Right lung (tissue), 2 donors: ENCODE measurements at regions not wholly inside any gene's neighbourhood (a gene's known extent, or its start where the extent isn't known, plus 50 kb on each side); places are given as distances from the start of the nearest gene placed in this dataset.

Experiments
- DNase-seq, 2 donors: peaks; one replicate each; pipeline ENCODE4 v3.0.0-alpha.2; 2013

DNA sequence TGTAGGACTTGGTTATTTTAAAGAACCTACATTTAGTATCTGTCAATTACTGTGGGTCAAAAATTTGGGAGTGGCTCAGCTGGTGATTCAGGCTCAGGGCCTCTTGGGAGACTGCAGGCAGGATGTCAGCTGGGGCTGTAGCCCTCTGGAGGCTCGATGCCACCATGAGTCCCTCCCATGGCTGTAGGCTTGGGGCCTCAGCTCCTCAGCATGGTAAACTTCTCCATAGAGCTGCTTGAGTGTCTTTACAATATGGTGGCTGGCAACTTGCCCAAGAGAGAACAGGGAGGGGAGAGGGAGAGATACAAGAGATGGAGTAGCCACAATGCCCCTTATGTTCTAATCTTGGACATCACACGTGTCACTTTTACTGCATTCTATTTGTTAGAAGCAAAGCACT, 470.4 kb downstream of the CDH26 start:
- no peak for DNase-seq

DNA sequence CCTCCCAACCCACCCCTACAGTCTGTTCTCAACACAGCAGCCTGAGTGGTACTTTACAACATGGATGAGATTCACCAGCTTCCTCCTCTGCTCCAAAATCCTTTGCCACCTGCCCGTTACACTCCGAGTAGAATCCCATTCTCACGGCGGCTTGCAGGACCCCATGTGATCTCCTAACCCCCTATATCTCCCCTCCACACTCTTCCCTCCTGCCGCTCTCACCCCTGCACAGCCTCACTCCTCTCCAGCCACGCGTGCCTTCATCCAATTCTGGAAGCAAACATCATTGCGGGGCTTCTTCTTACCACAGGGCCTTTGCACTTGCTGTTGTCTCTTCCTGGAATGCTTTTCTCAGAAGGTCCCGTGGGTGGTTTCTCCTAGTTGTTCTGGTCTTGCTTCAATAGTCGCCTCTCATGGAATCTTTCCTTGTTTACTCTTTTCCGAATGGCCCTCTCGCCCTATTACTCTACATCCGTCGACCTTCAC, 472.3 kb downstream of the CDH26 start:
- DNase-seq = no peak

DNA sequence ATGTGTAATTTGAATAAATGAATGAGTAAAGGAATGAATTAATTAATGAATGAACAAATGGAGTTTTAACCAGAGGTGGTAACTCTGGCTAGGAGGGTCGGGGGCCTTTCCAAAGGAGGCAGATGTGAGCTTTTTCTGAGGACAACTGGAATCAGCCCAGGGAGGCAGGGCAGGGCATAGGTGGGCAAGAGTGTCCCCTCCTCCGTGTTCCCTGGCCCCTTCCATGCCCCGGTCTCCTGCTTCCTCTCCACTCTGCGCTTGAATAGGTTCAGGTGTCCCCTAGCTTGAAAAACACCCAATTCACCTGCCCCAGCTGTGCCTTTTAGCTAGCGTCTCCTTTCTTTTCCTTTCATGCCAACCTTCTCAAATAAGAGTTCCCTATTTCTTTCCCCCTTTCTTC, 473.1 kb downstream of the CDH26 start:
- DNase-seq = no peak

DNA sequence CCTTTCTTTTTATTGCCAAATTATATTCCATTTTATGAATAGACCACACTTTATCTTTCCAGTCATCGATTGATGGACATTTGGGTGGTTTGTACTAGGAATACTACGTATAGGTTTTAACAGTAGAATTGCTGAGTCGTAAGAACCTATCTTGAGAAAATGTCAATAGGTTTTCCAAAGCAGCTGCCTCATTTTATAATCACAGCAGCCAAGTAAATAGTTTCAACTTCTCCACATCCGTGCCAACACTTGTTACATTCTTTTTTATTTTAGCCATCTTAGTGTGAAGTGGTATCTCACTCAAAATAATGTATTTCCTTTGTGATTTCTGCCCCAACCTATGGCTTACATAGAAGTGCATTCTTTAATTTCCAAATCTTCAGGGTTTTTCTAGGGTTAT, 479.2 kb downstream of the CDH26 start:
- no peak for DNase-seq

DNA sequence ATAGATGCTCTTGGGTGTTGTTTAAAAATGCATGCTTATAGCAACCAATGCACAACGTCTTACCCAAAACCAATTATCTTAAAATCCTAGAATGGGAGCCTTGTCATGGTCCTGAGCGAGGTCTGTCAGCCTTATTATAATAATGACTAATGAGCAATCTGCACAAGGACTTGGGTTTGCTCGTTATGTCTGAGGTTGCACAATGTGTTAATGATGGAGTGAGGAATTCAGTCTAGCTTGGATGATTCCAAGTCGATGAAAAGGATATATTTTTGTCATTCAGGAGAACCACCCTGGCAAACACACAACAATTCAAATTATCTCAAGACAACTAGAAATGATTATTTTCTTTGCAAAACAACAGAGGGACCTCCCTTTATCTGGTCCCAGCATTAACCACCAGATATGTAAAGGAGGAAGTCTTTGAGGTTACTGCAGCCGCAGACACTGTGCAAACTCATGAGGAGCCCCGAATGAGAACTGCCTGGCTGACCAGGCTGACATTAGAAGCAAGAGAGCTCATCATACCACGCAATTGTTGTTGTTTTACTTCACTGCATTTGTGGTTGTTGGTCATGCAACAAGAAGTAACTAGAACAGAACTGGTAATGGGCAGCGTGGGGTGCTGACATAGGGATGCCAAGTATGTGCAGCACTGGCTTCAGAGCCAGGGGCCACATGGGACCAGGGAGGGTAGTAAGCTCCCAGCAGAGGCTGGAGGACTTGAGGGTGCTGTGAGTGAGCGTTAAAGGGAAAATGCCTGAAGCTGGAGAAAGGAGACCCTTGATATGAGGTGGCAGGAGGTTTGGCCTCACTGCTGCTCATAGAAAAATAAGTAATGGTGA, 488.3 kb downstream of the CDH26 start:
- DNase-seq = no peak

DNA sequence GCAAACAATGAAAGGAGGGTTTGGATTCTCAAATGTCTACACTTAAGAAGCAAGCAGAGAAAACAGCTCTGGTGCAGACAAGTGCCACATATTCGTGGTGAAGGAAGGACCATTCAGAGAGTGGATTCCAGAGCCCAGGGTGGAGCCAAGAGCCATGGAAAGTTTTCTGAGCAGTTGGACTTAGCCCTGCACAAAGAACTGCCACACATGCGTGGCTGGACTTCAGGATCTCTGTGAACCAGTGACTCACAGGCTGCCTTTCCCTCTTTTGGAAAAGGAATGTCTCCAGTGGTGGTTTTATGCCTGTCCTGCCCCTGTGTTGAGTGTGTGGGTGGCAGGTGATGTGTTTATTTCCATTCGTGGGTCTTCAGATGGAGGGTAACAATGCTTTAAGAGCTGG, 489.5 kb downstream of the CDH26 start:
- DNase-seq = no peak

DNA sequence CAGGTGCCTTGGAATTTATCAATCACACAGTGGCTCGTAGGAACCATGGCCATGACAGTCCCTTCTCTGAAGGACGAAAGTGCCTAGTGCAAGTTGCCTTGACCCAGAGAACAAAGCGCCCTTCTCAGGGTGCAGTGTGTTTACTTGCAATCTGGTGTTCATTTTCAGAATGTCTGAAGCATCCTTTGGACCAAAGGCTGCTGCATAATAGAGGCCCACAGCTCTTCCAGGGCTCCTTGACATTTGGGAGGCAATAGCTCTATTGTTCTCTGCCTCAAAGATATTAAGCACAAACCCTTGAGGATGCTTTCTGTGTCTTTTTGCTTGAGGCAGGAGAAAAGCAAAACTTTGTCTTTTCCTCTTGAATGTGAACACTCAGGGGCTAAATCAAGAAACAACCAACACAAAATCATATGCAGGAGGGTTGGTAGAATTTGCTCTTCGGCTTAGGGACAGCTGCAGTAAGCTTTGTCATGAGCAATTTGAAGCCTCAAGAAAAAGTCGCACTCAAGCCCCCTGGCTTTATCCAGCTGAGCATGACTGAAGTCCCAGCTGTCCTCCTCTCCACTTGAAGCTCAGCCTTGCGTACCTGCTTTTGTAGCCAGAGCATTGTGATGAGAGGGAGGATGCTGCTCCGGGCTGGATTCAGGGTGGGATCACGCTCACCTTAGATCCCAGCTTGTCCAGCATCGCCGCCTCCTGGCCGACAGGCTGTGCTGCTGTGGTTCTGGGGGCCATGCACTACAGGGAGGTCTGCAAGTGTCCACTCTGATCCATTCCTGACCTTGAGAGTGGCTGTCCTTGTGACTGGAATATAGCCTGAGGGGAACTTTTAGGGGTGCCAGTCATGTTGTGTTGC, 495.4 kb downstream of the CDH26 start:
- no peak for DNase-seq

DNA sequence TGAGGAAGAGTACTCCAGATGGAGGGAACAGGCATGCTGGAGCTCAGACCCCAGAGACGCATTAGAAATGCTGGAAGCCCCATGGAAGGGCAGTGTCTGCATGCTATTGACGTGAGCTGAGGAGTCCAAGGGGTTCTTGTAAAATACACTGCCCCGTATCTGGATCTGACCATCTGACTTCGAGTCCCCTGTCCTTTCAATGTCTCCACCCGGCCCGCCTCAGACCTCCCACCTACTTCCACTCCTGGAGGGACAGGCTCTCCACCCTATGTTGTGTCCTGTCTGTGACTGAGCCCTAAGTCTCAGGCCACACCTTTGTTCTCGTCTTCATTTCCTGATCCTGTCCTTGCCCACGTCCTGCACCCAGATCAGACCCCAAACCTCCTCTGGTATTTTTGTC, 496.3 kb downstream of the CDH26 start:
- no peak for DNase-seq

DNA sequence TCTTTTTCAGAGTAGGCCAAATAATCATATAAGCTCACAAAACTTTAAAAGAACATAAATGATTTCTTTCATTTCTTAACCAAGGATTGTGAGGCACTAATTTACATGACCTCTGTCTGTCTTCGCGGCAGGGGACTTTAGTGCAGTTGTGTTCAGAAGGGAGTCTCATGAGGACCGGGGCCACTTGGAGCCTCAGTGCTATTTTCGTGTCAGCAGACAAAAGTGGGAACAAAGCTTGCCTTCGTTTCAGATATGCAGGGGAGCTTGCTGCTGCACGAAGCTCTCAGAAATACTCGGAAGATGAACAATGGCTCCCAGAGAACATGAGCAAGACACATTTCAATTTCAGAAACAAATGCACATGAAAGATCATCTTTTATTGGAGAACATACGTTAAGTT, 497.0 kb downstream of the CDH26 start:
- DNase-seq = no peak

DNA sequence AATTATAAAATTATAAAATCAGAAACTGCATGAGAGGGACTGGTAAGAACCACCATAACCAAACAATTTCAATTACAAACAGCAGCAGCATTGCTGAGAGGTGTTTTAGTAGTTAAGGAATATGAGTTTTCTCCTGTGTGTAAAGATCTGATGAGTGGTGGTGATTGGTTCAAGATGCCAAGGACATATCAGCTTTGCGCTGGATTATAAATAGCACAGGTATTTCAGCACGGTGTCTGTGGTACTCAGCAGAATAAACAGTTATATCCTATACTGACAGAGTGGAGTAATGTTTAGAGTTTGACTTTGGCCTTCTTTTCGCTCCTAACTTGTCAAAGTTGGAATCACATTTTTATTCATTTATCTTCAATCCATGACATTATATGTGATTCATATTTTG, 501.0 kb downstream of the CDH26 start:
- no peak for DNase-seq

DNA sequence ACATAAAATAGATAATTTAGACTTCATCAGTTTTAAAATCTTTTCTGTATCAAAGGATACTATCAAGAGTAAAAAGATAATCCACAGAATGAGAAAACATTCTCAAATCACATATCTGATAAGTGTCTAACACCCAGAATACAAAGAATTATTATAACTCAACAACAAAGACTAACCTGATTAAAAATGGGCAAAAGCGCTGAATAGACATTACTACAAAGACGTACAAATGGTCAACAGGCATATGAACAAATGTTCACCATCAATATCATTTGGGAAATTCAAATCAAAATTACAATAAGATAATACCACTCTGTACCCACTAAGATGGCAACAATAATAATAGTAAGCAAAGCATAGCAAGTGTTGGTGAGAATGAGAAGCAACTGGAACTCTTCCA, 503.8 kb downstream of the CDH26 start:
- no peak for DNase-seq

DNA sequence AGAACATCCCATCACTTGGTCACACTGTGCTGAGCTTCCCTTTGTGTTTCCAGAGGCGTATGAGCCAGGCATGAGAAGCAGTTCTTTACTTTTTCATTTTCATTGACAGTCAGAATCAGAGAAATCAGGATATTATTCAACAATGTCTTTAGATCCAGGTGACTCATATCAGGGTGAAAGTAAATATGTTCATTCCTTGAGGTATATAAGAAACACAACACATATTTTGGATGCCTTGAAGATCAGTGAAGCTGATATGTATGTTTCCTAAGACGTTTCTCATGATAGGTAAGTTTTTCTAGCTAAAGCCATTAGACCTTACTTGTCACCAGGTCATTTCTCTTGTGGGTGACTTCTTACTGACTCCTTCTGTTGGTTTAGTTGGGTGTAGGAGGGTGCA, 505.6 kb downstream of the CDH26 start:
- no peak for DNase-seq

DNA sequence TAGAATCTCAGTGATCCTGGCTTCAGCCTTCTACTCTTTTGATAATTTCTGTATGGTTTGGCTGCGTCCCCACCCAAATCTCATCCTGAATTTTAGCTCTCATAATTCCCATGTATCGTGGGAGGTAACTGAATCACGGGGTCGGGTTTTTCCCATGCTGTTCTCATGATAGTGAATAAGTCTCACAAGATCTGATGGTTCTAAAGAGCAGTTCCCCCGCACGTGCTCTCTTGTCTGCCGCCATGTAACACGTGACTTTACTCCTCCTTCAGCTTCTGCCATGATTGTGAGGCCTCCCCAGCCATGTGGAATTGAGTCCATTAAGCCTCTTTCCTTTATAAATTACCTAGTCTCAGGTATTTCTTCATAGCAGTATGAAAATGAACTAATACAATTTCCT, 507.2 kb downstream of the CDH26 start:
- no peak for DNase-seq

DNA sequence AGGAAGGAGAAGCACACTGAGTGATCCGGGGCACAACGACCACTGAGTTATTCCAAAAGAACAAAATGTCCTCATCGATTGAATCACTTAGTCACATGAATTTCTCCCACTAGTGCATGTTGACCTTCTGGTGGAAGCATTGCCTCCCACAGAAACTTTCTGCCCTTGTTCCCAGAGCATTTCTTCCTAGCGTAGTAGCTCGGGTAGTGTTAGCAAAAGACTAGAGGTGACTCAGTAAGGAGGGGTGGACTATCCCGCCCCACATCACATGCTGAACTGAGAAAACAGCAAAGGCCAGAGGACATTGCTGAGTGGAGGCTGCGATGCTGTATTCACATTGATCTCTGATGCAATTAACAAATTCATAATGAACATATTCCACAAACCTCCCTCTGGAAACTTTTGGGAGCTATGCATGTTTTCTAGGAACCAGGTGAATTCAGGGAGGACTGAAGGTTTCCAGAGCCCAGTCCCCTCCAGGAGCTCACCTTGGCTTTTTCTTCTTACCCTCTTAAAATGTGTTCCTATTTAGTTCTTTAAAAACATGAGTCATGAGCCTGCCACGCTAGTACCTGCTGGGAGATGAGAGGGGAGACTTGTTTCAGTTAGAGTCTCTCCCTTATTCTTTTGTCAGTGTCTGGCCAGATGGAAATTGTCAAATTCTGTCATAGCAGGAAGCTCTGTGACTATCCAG, 507.9 kb downstream of the CDH26 start:
- DNase-seq = no peak

DNA sequence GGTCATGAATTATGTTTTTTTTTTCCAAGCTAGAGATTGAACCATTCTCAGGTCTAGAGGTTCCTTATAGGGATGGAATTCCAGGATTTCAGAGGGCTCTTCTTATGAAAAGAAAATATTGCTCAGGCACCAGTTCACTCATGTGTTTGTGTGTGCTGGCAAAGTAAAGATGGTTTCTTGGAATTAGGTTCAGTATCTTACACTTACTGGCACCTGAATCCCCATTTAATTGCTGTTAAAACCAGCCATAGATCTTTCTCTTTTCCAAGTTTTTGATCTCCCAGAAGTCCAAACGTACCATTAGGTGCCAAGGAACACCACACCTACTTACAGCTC, 508.4 kb downstream of the CDH26 start:
- no peak for DNase-seq

DNA sequence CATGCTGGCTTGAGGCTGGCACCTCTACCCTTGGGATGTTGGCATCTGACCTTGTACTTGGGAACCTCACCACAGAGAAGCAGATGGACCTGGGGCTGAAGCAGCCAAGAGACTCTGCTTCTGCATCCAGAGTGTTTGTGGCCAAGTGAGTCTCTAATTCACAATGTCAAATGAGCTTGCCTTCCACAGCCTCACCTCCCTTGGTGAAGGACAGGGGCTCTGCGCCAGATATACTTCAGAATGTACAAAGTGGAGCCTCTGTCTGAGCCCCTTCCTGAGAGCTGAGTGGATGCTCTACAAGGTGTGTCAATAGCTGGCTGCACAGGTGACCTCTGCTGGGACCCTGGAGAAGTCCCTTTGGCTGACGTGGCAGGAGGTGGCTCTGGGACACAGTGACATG, 508.9 kb downstream of the CDH26 start:
- DNase-seq = no peak

DNA sequence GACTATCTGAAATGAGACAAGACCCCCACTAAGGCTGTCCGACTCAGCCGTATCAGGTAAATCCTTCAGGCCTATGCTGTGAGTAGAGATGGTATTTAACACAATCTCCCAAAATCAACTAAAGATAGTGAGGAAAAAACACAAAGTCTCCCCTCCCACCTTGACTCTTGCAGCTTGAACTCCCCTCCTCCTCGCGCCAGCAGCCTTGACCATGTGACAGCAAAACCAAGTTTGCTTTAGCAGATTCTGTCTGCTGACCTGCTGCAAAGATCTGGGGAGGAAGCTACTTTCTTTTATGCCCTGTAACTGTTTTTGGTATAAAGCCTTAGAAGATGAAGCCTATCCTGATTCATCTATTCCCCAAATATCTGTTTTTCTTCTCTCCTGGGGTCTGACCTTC, 509.5 kb downstream of the CDH26 start:
- DNase-seq = no peak

DNA sequence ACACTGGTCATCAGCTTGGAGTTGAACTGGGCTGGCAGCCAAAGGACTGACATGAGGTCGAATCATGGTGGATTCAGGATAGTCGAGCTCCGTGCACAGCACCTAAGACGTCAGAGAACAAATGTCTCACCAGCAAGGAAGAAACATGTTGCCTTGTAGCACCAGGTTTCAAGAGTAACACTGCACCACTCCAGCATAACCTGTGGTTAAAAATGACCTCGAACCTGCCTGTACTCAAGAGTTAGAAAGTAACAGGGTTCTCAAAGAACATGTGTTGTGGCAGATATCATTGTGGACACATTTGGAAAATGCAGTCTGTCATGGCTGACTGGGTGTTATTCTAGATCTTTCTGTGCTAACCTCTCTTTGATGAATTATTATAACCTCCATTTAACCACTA, 511.6 kb downstream of the CDH26 start:
- DNase-seq = no peak

DNA sequence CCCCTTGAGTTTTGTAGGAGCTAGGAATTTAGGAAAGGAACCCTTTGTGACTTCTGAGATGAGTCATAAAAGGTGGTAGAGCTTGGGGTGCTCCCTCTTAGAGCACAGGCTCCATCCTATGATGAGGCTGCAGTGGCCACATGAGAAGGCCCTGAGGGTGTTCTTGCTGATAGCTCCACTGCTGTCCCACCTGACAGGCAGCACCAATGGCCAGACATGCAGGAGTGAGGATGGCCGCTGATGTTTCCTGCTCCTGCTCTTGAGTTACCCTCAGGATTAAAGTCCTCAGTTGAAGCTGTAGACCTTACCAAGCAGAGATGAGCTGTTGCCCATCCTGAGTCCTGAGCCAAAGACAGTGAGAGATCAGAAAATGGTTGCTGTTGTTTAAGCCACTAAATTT, 512.1 kb downstream of the CDH26 start:
- DNase-seq = no peak

DNA sequence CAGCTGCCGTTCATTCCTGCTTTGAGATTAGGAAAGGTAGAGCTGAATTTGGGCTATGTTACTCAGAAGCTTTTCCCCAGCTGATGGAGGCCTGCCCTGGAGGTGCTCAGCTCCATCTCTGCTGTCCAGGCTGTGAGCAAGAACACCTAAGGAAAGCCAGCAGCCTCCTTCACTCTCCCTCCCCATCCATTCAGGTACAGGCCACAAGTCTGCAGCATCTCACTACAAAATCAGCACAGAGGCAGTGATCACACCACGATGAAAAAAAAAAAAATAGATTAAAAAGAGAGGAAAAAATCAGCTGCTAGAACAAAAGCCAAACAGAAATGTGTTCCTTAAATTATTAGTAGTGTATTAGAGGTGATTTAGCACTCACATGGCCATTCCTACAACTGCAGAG, 515.0 kb downstream of the CDH26 start:
- DNase-seq = no peak

DNA sequence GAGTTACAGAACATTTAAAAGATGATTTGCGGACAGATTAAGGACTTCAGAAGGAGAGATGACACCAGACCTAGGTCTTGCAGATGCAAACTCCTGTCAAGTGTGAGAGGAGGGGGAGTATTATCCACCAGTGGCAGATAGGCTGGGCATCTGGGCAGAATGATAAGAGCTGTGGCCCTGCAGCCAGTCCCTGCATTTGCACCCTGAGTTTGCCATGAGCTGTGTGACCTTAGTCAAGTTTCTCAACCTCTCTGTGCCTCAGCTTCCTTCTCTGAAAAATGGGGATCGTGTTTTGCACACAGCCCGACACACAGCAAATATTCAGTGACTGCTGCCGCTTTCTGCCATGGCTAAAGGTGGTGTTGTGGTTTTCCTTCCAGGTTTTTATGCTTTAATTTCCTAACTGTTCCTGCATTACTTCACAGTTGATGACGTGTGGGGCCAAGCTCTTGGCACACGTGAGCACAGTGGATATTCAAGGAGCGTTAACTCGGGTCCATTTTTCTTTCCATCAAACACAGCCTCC, 516.2 kb downstream of the CDH26 start:
- no peak for DNase-seq

DNA sequence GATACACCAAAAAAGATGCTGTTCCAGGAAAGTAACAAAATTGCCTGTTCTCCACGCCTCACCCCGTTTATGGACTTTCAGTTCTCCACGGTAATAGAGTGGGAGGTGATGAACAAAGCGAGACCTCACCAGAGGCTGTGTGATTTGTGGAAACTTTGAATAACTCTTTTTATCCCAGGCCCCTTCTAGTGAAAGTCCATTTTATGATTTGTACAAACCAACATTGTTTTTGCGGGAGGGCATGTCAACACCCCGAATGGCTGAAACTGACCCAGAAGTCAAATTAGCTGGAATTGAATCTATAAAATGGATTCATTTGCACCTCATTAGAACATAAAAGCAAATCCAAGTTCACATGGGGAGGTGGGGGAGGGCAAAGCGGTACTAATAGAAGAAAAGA, 517.8 kb downstream of the CDH26 start:
- DNase-seq = no peak
